Psoas muscle (tissue), 7 donors: ENCODE measurements at regions not wholly inside any gene's neighbourhood (a gene's known extent, or its start where the extent isn't known, plus 50 kb on each side); places are given as distances from the start of the nearest gene placed in this dataset.

Experiments
- ATAC-seq, 4 donors: fragments of 200-7000 bp; cut with Tn5 transposase; one replicate each; pipeline ENCODE4 v1.9.1; 2020; ENCODE audit warnings: moderate library complexity in 3 of 4, mild to moderate bottlenecking in 2 of 4
- DNase-seq, 2 donors: peaks; one replicate each; pipeline ENCODE4 v3.0.0-alpha.2; 2020
- H3K27ac ChIP-seq: fragments of 200-600 bp; one replicate; pipeline ENCODE4 v1.8.0; 2022
- H3K27me3 ChIP-seq, 3 donors: fragments of 200-600 bp in 1 of 3; one replicate each; pipeline versions ENCODE4 v1.6.1 to v1.8.0; 2013 to 2022; ENCODE audit warnings: low read length in 2 of 3, mild to moderate bottlenecking in 2 of 3, moderate library complexity in 1 of 3; ENCODE audit not compliant: insufficient read depth in 3 of 3
- H3K36me3 ChIP-seq, 2 donors: fragments of 200-600 bp in 1 of 2; one replicate each; pipeline versions ENCODE4 v1.6.1 to v1.8.0; 2013 to 2022; ENCODE audit warnings: low read depth in 1 of 2, mild to moderate bottlenecking in 1 of 2, moderate library complexity in 1 of 2; ENCODE audit not compliant: insufficient read depth in 1 of 2
- H3K4me1 ChIP-seq: fragments of 200-600 bp; one replicate; pipeline ENCODE4 v1.8.0; 2022
- H3K4me3 ChIP-seq: fragments of 200-600 bp; one replicate; pipeline ENCODE4 v1.8.0; 2022; ENCODE audit warnings: mild to moderate bottlenecking
- H3K9me3 ChIP-seq: fragments of 200-600 bp; one replicate; pipeline ENCODE4 v1.8.0; 2022
- whole genome bisulfite sequencing, 3 donors: extraction: QIAGEN DNeasy Blood & Tissue Kit; methylation state at CpG; one replicate each; pipeline versions ENCODE4 v1.1.6 to v1.1.7; 2013; 5-methylcytosine and 5-hydroxymethylcytosine counted together
- intact Hi-C, 2 donors: fragments of 100-400 bp; cut with DNase I; formaldehyde crosslinking; loops; one replicate each; pipeline versions ENCODE4 v1.11.0 to v1.14.2; 2022
- TF ChIP-seq, protein P1 (sequence below): fragments of 200-600 bp; IDR thresholded peaks from one replicate; pipeline ENCODE4 v1.8.0; 2022; ENCODE audit warnings: antibody characterized with exemption
- donor health status: healthy with polysubstance abuse.
- donor health status: DM: no; HTN: no; CAD: no; lungs with moderate emphysema.
- donor health status: Bipolar disorder and iron deficiency.
- donor health status: healthy.
- donor health status: DM: yes; HTN: yes; CAD: no.
- donor health status: DM: no; HTN: no; CAD: no.
- donor health status: DM: yes; HTN: yes; CAD: no.

DNA sequence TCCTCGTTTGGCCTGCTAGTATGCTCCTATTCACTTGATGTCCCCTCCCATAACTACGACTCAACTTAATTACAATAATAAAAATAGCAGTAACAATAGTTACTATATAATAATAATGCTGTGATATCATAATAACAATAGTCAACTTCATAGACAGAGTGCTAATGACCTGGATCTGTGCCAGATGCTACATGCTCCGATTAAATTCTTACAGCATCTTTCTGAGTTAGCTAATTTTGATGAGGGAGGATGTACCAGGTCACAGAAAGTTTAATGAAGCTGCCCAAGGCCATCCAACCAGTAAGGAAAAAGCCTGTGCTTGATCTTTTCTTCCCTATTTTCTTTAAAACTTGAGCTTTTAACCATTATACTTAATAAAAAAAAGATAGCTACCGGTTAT is 413.4 kb upstream of the LRRC4C start:
- intact Hi-C loops, result no loop called here
- 81 to 82% (median 81%) methylated on average over 4 of the region's 4 CpGs for WGBS, 3 donors
- Histone ChIP-seq H3K4me3 (no peak overlapping the region), H3K27me3 (no peaks in the 10 kb centered on the region), H3K27ac (no peak overlapping the region), H3K36me3 (no peaks in the 10 kb centered on the region), H3K9me3 (no peaks in the 10 kb centered on the region), H3K4me1 (no peaks in the 10 kb centered on the region)
- DNase-seq, result no peak
- no peak for ATAC-seq
- TF ChIP-seq, protein P1, sequence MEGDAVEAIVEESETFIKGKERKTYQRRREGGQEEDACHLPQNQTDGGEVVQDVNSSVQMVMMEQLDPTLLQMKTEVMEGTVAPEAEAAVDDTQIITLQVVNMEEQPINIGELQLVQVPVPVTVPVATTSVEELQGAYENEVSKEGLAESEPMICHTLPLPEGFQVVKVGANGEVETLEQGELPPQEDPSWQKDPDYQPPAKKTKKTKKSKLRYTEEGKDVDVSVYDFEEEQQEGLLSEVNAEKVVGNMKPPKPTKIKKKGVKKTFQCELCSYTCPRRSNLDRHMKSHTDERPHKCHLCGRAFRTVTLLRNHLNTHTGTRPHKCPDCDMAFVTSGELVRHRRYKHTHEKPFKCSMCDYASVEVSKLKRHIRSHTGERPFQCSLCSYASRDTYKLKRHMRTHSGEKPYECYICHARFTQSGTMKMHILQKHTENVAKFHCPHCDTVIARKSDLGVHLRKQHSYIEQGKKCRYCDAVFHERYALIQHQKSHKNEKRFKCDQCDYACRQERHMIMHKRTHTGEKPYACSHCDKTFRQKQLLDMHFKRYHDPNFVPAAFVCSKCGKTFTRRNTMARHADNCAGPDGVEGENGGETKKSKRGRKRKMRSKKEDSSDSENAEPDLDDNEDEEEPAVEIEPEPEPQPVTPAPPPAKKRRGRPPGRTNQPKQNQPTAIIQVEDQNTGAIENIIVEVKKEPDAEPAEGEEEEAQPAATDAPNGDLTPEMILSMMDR, result no peak

DNA sequence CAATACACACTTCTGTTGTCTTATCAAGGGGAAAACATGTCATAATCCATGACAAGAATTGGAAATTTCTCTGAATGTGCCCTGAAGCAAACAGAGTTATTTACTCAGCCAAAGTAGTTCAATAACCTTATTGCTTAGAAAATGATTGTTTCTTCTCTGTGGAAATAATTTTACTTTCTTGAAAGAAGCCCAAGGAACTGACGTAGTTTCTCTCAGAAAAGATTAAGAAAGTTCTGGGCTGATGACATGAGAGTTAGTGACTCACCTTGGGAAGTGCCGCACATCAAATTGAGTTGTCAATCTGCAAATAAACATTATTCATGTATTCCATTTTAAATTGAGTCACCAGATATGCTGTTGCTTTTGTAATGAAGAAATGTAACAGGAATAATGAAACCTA is 418.6 kb upstream of the LRRC4C start:
- Histone ChIP-seq H3K4me3 (no peak overlapping the region), H3K27me3 (no peaks in the 10 kb centered on the region), H3K27ac (no peak overlapping the region), H3K36me3 (no peaks in the 10 kb centered on the region), H3K4me1 (no peaks in the 10 kb centered on the region), H3K9me3 (no peaks in the 10 kb centered on the region)
- WGBS, 3 donors, result 84 to 92% (median 92%) methylated on average over 2 of the region's 2 CpGs
- DNase-seq, result no peak
- intact Hi-C loops, result no loop called here
- no peak for ATAC-seq
- TF ChIP-seq, protein P1, result no peak

DNA sequence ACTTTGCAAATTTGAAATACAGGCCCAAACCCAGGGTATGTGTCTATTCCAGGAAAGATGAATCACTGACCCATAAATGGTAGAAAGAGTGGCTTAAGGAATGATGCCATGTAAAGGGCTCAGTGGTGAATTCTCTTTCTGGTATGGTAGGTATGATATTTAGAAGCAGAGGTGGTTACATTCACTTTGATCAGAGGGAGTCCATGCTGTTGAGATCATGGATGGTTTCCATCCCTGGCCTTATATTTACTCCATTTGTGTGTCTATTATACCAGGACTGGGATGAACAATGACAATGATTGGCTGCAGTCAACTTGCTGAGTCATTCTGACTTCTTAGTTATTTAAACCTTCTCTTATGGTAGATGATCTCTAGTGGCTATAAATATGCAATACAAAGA is 419.8 kb upstream of the LRRC4C start:
- Histone ChIP-seq H3K27me3 (no peaks in the 10 kb centered on the region), H3K4me3 (no peak overlapping the region), H3K27ac (no peak overlapping the region), H3K4me1 (no peaks in the 10 kb centered on the region), H3K36me3 (no peaks in the 10 kb centered on the region), H3K9me3 (no peaks in the 10 kb centered on the region)
- no peak for DNase-seq
- intact Hi-C loops, result no loop called here
- TF ChIP-seq, protein P1, result no peak
- no peak for ATAC-seq

DNA sequence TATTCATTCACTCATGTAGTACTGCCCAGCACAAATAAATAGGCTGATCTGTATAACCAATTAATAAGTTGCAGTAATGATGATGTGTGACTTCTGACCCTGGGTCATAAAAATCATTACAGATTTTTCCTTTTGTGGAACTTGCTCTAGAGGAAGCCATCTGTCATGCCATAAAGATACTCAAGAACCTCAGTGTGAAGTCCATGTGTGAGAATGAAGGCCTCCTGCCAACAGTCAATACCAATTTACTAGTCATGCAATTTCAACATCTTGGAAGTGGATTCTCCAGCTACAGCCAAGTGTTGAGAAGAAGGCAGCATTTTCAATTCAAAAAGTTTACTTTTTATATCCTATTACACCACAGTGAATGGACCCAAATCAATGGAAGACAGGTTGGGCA is 435.6 kb upstream of the LRRC4C start:
- TF ChIP-seq, protein P1, result no peak
- Histone ChIP-seq H3K27me3 (no peaks in the 10 kb centered on the region), H3K27ac (no peak overlapping the region), H3K4me1 (no peaks in the 10 kb centered on the region), H3K9me3 (no peaks in the 10 kb centered on the region), H3K4me3 (no peak overlapping the region), H3K36me3 (no peaks in the 10 kb centered on the region)
- intact Hi-C loops, result no loop called here
- ATAC-seq, result no peak
- no peak for DNase-seq

DNA sequence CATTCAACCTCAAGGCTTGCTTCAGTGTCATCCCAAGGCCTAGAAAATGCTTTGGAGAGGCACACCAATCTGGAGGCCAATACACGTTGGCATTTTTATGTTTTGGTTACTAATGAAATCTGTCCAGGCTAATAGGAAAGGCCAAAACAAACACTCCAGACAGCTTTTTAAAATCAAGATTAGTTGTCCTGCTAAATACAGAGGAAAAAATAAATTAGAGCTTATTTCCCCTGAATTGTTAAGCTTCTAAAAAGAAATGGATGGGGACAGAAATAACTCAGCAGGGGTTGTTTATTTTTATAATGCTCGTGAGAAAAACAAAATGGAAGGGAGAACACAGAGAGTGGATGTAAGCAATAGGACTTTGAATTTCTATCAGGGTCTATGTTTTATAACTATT is 438.5 kb upstream of the LRRC4C start:
- Histone ChIP-seq H3K9me3 (no peaks in the 10 kb centered on the region), H3K4me3 (no peak overlapping the region), H3K36me3 (no peaks in the 10 kb centered on the region), H3K27ac (no peak overlapping the region), H3K27me3 (no peaks in the 10 kb centered on the region), H3K4me1 (no peaks in the 10 kb centered on the region)
- WGBS, 3 donors, result 64 to 67% (median 65%) methylated on average over 2 of the region's 2 CpGs
- TF ChIP-seq, protein P1, result no peak
- ATAC-seq (no peak), DNase-seq (no peak)
- intact Hi-C loops, result no loop called here
